SK-N-MC (cell line): ENCODE measurements at regions not wholly inside any gene's neighbourhood (a gene's known extent, or its start where the extent isn't known, plus 50 kb on each side); places are given as distances from the start of the nearest gene placed in this dataset.

Experiments used
- EZH2 ChIP-seq: fragments of 200-600 bp; sonication (generic); IDR thresholded peaks from one replicate; pipeline ENCODE4 v1.6.1; 2017; ENCODE audit warnings: antibody characterized with exemption
- POLR2AphosphoS5 ChIP-seq: IDR thresholded peaks from 2 replicates; pipeline ENCODE4 v1.6.1; 2012; ENCODE audit warnings: mild to moderate bottlenecking, low read depth, low read length, borderline replicate concordance

DNA sequence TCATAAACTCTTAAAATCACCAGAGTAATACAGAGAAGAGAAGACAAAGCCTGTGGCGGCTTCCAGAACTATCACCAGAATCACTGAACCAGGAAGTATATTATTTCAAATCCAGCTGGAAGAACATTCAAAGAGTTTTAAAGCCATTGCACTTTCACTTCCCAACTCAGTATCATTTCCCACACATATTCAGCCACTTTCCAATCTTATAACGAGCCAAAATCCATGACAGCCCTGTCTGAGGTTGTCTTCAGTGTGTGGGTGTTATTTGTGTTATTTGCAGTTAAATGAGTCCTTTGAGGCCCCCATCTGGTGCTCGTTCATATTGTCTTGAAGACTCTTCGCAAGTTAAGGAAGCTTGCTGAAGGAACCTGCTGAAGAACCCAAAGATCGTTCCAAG is 559.9 kb downstream of the TSN start:
- no peak for TF ChIP-seq POLR2AphosphoS5
- TF ChIP-seq EZH2 = no peak
